ENCODE measurements at regions not wholly inside any gene's neighbourhood (a gene's known extent, or its start where the extent isn't known, plus 50 kb on each side); places are given as distances from the start of the nearest gene placed in this dataset.

DNA sequence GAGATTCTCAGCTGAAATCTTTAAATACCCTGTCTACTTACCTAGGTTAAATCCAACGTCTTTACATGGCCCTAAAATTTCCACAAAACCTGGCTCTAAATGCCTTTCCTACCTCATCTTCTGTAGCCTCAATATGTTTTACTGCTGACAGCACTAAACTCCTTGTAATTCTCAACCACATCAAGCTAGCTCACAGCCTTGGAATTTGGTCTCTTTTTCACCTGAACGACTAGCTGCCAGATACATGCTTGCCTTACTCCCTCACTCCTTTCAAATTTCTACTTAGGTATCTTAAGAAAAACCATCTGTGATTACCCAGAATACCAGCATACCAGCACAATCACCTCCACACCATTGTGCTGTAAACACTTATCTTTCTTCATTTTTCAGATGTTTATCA lies 635.6 kb upstream of the PCDH10 start:
- Histone ChIP-seq H3K36me3 (no peaks in the 10 kb centered on the region), H3K27me3 (no peaks in the 10 kb centered on the region), H3K4me1 (no peaks in the 10 kb centered on the region), H3K9me3 (no peaks in the 10 kb centered on the region), H3K27ac (no peak overlapping the region), H3K4me3 (no peak overlapping the region)
- intact Hi-C loops (cut with DNase I; ENCODE audit: low total_unique reads) = no loop called here
- TF ChIP-seq EP300 (IDR thresholded peaks at IDR 0.05; ENCODE audit: low read depth) = no peak
- no peak for TF ChIP-seq POLR2AphosphoS5 (IDR thresholded peaks at IDR 0.05)
- DNase-seq = no peak
- in situ Hi-C loops (cut with MboI; ENCODE audit: low pct_ligation_motif_present in 1 of 4, low pct_unique_long_range_greater_than_20kb in 1 of 4, low sequenced_read_pairs in 3 of 4) = no loop called here
- 14 to 24% methylated on average over 2 of the region's 2 CpGs for WGBS, 2 donors (ENCODE audit: low coverage in 1 of 2)

DNA sequence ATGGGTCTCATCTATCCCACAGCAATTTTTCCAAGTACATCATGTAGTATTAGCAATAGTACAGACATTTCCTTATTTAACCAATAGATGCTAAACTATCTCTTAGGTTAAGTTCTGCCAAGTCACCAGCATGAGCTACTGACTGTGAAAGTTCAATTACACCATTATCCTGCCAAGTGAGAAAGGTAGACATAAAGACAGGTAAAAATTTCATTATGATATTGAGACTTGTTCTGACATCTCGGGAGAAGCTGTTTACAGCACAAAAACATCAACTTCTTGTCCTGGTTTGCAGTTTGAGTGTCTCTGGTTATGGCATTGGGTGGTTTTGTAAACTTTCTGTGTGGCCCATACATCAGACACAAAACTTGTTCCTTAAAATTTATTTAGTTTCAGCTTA lies 622.4 kb upstream of the PCDH10 start:
- no peak for DNase-seq
- intact Hi-C loops (cut with DNase I; ENCODE audit: low total_unique reads) (no loop called here), in situ Hi-C loops (cut with MboI; ENCODE audit: low pct_ligation_motif_present in 1 of 4, low pct_unique_long_range_greater_than_20kb in 1 of 4, low sequenced_read_pairs in 3 of 4) (no loop called here)
- H3K27ac ChIP-seq = no peak overlapping the region
- H3K4me3 ChIP-seq = no peak overlapping the region
- H3K27me3 ChIP-seq = no peaks in the 10 kb centered on the region
- no peaks in the 10 kb centered on the region for H3K4me1 ChIP-seq
- 40 to 68% methylated on average over 1 of the region's 1 CpG for WGBS, 2 donors (ENCODE audit: low coverage in 1 of 2)
- no peak for TF ChIP-seq POLR2AphosphoS5 (IDR thresholded peaks at IDR 0.05)
- no peak for TF ChIP-seq EP300 (IDR thresholded peaks at IDR 0.05; ENCODE audit: low read depth)
- TF ChIP-seq POLR2A (IDR thresholded peaks at IDR 0.05) = no peak
- TF ChIP-seq, protein P1, sequence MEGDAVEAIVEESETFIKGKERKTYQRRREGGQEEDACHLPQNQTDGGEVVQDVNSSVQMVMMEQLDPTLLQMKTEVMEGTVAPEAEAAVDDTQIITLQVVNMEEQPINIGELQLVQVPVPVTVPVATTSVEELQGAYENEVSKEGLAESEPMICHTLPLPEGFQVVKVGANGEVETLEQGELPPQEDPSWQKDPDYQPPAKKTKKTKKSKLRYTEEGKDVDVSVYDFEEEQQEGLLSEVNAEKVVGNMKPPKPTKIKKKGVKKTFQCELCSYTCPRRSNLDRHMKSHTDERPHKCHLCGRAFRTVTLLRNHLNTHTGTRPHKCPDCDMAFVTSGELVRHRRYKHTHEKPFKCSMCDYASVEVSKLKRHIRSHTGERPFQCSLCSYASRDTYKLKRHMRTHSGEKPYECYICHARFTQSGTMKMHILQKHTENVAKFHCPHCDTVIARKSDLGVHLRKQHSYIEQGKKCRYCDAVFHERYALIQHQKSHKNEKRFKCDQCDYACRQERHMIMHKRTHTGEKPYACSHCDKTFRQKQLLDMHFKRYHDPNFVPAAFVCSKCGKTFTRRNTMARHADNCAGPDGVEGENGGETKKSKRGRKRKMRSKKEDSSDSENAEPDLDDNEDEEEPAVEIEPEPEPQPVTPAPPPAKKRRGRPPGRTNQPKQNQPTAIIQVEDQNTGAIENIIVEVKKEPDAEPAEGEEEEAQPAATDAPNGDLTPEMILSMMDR (IDR thresholded peaks at IDR 0.05) = no peak
- no peaks in the 10 kb centered on the region for H3K36me3 ChIP-seq
- no peaks in the 10 kb centered on the region for H3K9me3 ChIP-seq

DNA sequence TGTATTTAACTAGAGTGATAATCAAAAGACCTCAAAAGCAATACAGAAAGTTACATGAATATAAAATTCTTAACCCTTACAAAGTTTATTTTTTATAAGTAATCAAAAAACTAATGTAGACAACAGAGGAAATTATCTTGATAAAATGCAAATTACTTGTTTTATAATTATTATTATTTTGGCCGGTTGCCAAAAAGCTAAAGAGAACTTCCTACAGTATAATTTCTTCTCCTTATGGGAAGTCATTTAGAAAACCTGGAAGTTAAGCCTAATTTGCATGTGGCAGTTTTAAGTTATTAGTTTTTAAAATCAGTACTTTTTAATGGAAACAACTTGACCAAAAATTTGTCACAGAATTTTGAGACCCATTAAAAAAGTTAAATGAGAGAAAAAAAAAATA lies 621.3 kb upstream of the PCDH10 start:
- in situ Hi-C loops (cut with MboI; ENCODE audit: low pct_ligation_motif_present in 1 of 4, low pct_unique_long_range_greater_than_20kb in 1 of 4, low sequenced_read_pairs in 3 of 4) = no loop called here
- 40 to 71% methylated on average over 1 of the region's 1 CpG for WGBS, 2 donors (ENCODE audit: low coverage in 1 of 2)

DNA sequence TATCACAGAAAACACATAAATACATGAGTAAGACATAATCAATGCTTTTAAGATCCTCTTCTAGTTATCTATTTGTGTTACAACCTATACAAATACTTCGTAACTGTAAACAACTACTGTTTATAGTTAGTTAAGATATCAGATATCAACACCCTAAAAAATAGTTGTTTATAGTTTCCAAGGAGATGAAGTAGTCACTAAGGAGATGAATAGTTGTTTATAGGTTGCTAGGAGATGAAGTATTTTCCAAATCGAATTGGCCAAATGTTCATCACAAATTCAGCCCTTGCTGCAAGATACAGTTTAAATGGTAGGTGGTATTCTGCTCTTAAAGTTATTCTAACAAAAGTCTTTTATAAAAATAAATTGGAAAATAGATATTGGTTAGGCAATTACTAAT lies 618.2 kb upstream of the PCDH10 start:
- WGBS, 2 donors (ENCODE audit: low coverage in 1 of 2) = 40 to 49% methylated on average over 2 of the region's 2 CpGs
- in situ Hi-C loops (cut with MboI; ENCODE audit: low pct_ligation_motif_present in 1 of 4, low pct_unique_long_range_greater_than_20kb in 1 of 4, low sequenced_read_pairs in 3 of 4) = no loop called here
- intact Hi-C loops (cut with DNase I; ENCODE audit: low total_unique reads) = no loop called here

More for the DNA sequence above, 621.3 kb upstream of the PCDH10 start:
- Histone ChIP-seq H3K27me3 (no peaks in the 10 kb centered on the region), H3K36me3 (no peaks in the 10 kb centered on the region), H3K9me3 (no peaks in the 10 kb centered on the region), H3K27ac (no peak overlapping the region), H3K4me3 (no peak overlapping the region), H3K4me1 (no peaks in the 10 kb centered on the region)
- intact Hi-C loops (cut with DNase I; ENCODE audit: low total_unique reads) = no loop called here
- no peak for DNase-seq
- TF ChIP-seq EP300 (IDR thresholded peaks at IDR 0.05; ENCODE audit: low read depth) (no peak), POLR2AphosphoS5 (IDR thresholded peaks at IDR 0.05) (no peak), POLR2A (IDR thresholded peaks at IDR 0.05) (no peak)
- TF ChIP-seq, protein P1 (IDR thresholded peaks at IDR 0.05) = no peak

More for the DNA sequence above, 618.2 kb upstream of the PCDH10 start:
- H3K4me3 ChIP-seq = no peak overlapping the region
- no peak for DNase-seq
- no peak for TF ChIP-seq POLR2AphosphoS5 (IDR thresholded peaks at IDR 0.05)
- no peak for TF ChIP-seq POLR2A (IDR thresholded peaks at IDR 0.05)
- TF ChIP-seq EP300 (IDR thresholded peaks at IDR 0.05; ENCODE audit: low read depth) = no peak
- TF ChIP-seq, protein P1 (IDR thresholded peaks at IDR 0.05) = no peak
- H3K9me3 ChIP-seq = no peaks in the 10 kb centered on the region
- no peaks in the 10 kb centered on the region for H3K27me3 ChIP-seq
- no peak overlapping the region for H3K27ac ChIP-seq
- no peaks in the 10 kb centered on the region for H3K4me1 ChIP-seq
- H3K36me3 ChIP-seq = no peaks in the 10 kb centered on the region
